HAP-1 (cell line): ENCODE measurements at regions not wholly inside any gene's neighbourhood (a gene's known extent, or its start where the extent isn't known, plus 50 kb on each side); places are given as distances from the start of the nearest gene placed in this dataset.

Experiments
- DNase-seq, 2 experiments: peaks; one replicate each; pipeline ENCODE4 v3.0.0-alpha.2; 2016 to 2020; ENCODE audit warnings: low spot score in 2 of 2
- H3K27me3 ChIP-seq: fragments of 250-450 bp; sonication (Bioruptor Pico); 2 replicates; pipeline ENCODE4 v1.5.1; 2020; ENCODE audit warnings: low read depth, mild to moderate bottlenecking, moderate library complexity
- H3K36me3 ChIP-seq: fragments of 250-450 bp; sonication (Bioruptor Pico); replicated peaks from 2 replicates; pipeline ENCODE4 v1.5.1; 2020; ENCODE audit warnings: mild to moderate bottlenecking
- H3K4me1 ChIP-seq: fragments of 250-450 bp; sonication (Bioruptor Pico); 2 replicates; pipeline ENCODE4 v1.5.1; 2020; ENCODE audit warnings: mild to moderate bottlenecking
- H3K4me3 ChIP-seq: fragments of 250-450 bp; sonication (Bioruptor Pico); 2 replicates; pipeline ENCODE4 v1.5.1; 2020; ENCODE audit warnings: mild to moderate bottlenecking, moderate library complexity
- H3K9me3 ChIP-seq: fragments of 250-450 bp; sonication (Bioruptor Pico); 2 replicates; pipeline ENCODE4 v1.5.1; 2020; ENCODE audit warnings: mild to moderate bottlenecking, moderate library complexity
- in situ Hi-C: fragments of 300-500 bp; cut with MboI; formaldehyde crosslinking; loops from 3 replicates; pipeline ENCODE4 v1.14.3; 2020; ENCODE audit warnings: low sequenced_read_pairs, inconsistent platforms, mixed read lengths

GRCh38 chr16:85188822-85189672 lies 76.8 kb upstream of the CIBAR2 start:
- Histone ChIP-seq H3K4me1 (no peaks in the 10 kb centered on the region; the same call in 1 of the 2 replicates), H3K9me3 (peaks cover 5% of the 10 kb centered on the region), H3K27me3 (no peaks in the 10 kb centered on the region), H3K4me3 (no peak overlapping the region), H3K36me3 (peaks cover 4% of the 10 kb centered on the region; the same call in 1 of the 2 replicates)
- DNase-seq, result no peak
- in situ Hi-C loops, result no loop called here

GRCh38 chr16:85190572-85190971 lies 78.3 kb upstream of the CIBAR2 start:
- no peaks in the 10 kb centered on the region; the same call in 1 of the 2 replicates for H3K4me1 ChIP-seq
- no peak overlapping the region for H3K4me3 ChIP-seq
- in situ Hi-C loops, result no loop called here
- H3K9me3 ChIP-seq, result no peaks in the 10 kb centered on the region
- no peaks in the 10 kb centered on the region for H3K36me3 ChIP-seq
- DNase-seq, result no peak
- no peaks in the 10 kb centered on the region for H3K27me3 ChIP-seq

GRCh38 chr16:85191341-85191965 lies 79.2 kb upstream of the CIBAR2 start:
- Histone ChIP-seq H3K4me3 (no peak overlapping the region), H3K4me1 (no peaks in the 10 kb centered on the region; the same call in none of the 2 replicates), H3K36me3 (no peaks in the 10 kb centered on the region), H3K9me3 (no peaks in the 10 kb centered on the region), H3K27me3 (no peaks in the 10 kb centered on the region)
- in situ Hi-C loops, result no loop called here
- DNase-seq, result no peak

- Histone ChIP-seq H3K9me3 (no peaks in the 10 kb centered on the region), H3K4me1 (no peaks in the 10 kb centered on the region; the same call in none of the 2 replicates), H3K36me3 (no peaks in the 10 kb centered on the region), H3K27me3 (no peaks in the 10 kb centered on the region), H3K4me3 (no peak overlapping the region)
- DNase-seq, result no peak
- in situ Hi-C loops, result no loop called here
Observed at GRCh38 chr16:85192238-85193114, 80.2 kb upstream of the CIBAR2 start.

- in situ Hi-C loops, result no loop called here
- H3K9me3 ChIP-seq, result no peaks in the 10 kb centered on the region
- H3K27me3 ChIP-seq, result no peaks in the 10 kb centered on the region
- H3K4me3 ChIP-seq, result no peak overlapping the region
- H3K4me1 ChIP-seq, result no peaks in the 10 kb centered on the region; the same call in none of the 2 replicates
- H3K36me3 ChIP-seq, result no peaks in the 10 kb centered on the region
- no peak for DNase-seq
Observed at GRCh38 chr16:85193115-85193493, 80.8 kb upstream of the CIBAR2 start.

GRCh38 chr16:85193876-85194275 lies 81.6 kb upstream of the CIBAR2 start:
- no peaks in the 10 kb centered on the region for H3K27me3 ChIP-seq
- H3K4me3 ChIP-seq, result no peak overlapping the region
- DNase-seq, result no peak
- in situ Hi-C loops, result no loop called here
- no peaks in the 10 kb centered on the region for H3K9me3 ChIP-seq
- H3K4me1 ChIP-seq, result no peaks in the 10 kb centered on the region; the same call in none of the 2 replicates
- no peaks in the 10 kb centered on the region for H3K36me3 ChIP-seq

- H3K4me3 ChIP-seq, result no peak overlapping the region
- no peaks in the 10 kb centered on the region for H3K27me3 ChIP-seq
- no peaks in the 10 kb centered on the region for H3K9me3 ChIP-seq
- DNase-seq, result no peak
- in situ Hi-C loops, result no loop called here
- H3K36me3 ChIP-seq, result no peaks in the 10 kb centered on the region
- no peaks in the 10 kb centered on the region; the same call in none of the 2 replicates for H3K4me1 ChIP-seq
Observed at GRCh38 chr16:85194307-85195270, 82.3 kb upstream of the CIBAR2 start.

GRCh38 chr16:85195271-85195647 lies 83.0 kb upstream of the CIBAR2 start:
- H3K9me3 ChIP-seq, result no peaks in the 10 kb centered on the region
- in situ Hi-C loops, result no loop called here
- DNase-seq, result no peak

GRCh38 chr16:85195900-85196772 lies 83.9 kb upstream of the CIBAR2 start:
- no peaks in the 10 kb centered on the region for H3K36me3 ChIP-seq
- DNase-seq, result no peak
- no peaks in the 10 kb centered on the region for H3K27me3 ChIP-seq
- H3K4me3 ChIP-seq, result no peak overlapping the region
- in situ Hi-C loops, result no loop called here
- H3K4me1 ChIP-seq, result no peaks in the 10 kb centered on the region; the same call in none of the 2 replicates
- no peaks in the 10 kb centered on the region for H3K9me3 ChIP-seq

More at GRCh38 chr16:85195271-85195647, 83.0 kb upstream of the CIBAR2 start:
- Histone ChIP-seq H3K4me1 (no peaks in the 10 kb centered on the region; the same call in none of the 2 replicates), H3K4me3 (no peak overlapping the region), H3K36me3 (no peaks in the 10 kb centered on the region), H3K27me3 (no peaks in the 10 kb centered on the region)

GRCh38 chr16:85196976-85197375 lies 84.7 kb upstream of the CIBAR2 start:
- Histone ChIP-seq H3K4me3 (no peak overlapping the region), H3K4me1 (no peaks in the 10 kb centered on the region; the same call in none of the 2 replicates), H3K9me3 (no peaks in the 10 kb centered on the region), H3K27me3 (no peaks in the 10 kb centered on the region), H3K36me3 (no peaks in the 10 kb centered on the region)
- DNase-seq, result no peak
- in situ Hi-C loops, result no loop called here

- no peak for DNase-seq
- in situ Hi-C loops, result no loop called here
- Histone ChIP-seq H3K9me3 (no peaks in the 10 kb centered on the region), H3K4me1 (no peaks in the 10 kb centered on the region; the same call in none of the 2 replicates), H3K36me3 (no peaks in the 10 kb centered on the region), H3K27me3 (no peaks in the 10 kb centered on the region), H3K4me3 (no peak overlapping the region)
Observed at GRCh38 chr16:85197611-85198566, 85.6 kb upstream of the CIBAR2 start.
